B cell (primary cell): ENCODE measurements at regions not wholly inside any gene's neighbourhood (a gene's known extent, or its start where the extent isn't known, plus 50 kb on each side); places are given as distances from the start of the nearest gene placed in this dataset.

Experiments
- ATAC-seq: fragments of 200-7000 bp; cut with Tn5 transposase; one replicate; pipeline ENCODE4 v1.10.0; 2021; ENCODE audit warnings: low read depth, mild to moderate bottlenecking, moderate number of reproducible peaks, moderate library complexity
- CTCF ChIA-PET: fragments of 350-600 bp; sonication (Branson Sonifier 250); formaldehyde crosslinking; loops from one replicate; lab custom pipeline; 2021; ENCODE audit warnings: antibody characterized with exemption, inconsistent platforms; lab: Charles Lee
- POLR2A ChIA-PET: fragments of 350-600 bp; sonication (Branson Sonifier 250); formaldehyde crosslinking; loops from one replicate; lab custom pipeline; 2021; ENCODE audit warnings: antibody characterized with exemption; lab: Charles Lee
- DNase-seq: peaks from one replicate; pipeline ENCODE4 v3.0.0; 2013
- H2AFZ ChIP-seq: 2 replicates; pipeline ENCODE4 v1.6.1; 2012; ENCODE audit warnings: mild to moderate bottlenecking, low read depth, low read length; ENCODE audit not compliant: insufficient read depth, poor library complexity, severe bottlenecking
- H3K27ac ChIP-seq, 2 donors: 1 replicate in 1 of 2; 2 replicates in 1 of 2; pipeline ENCODE4 v1.5.1; 2012 to 2013; ENCODE audit warnings: low read length in 2 of 2, mild to moderate bottlenecking in 2 of 2, moderate library complexity in 1 of 2
- H3K27me3 ChIP-seq, 4 experiments: fragments of 200-600 bp in 1 of 4; sonication (generic) in 1 of 4; replicated peaks in 1 of 4; 1 replicate in 2 of 4; 2 replicates in 2 of 4; pipeline versions ENCODE4 v1.6.1 to v1.7.0; 2013 to 2016; ENCODE audit warnings: low read length in 3 of 4, mild to moderate bottlenecking in 2 of 4, mixed read lengths in 1 of 4, moderate library complexity in 1 of 4; ENCODE audit not compliant: insufficient read depth in 4 of 4, control insufficient read depth in 3 of 4; ENCODE audit errors: control extremely low read depth in 1 of 4
- H3K36me3 ChIP-seq, 2 experiments: replicated peaks in 1 of 2; 1 replicate in 1 of 2; 2 replicates in 1 of 2; pipeline versions ENCODE4 v1.6.1 to v1.7.1; 2013; ENCODE audit warnings: low read length in 1 of 2; ENCODE audit not compliant: insufficient read depth in 2 of 2, control insufficient read depth in 1 of 2; ENCODE audit errors: control extremely low read depth in 1 of 2, extremely low read depth in 1 of 2
- H3K4me1 ChIP-seq, 2 donors: fragments of 200-600 bp in 1 of 2; sonication (generic) in 1 of 2; 1 replicate in 1 of 2; 2 replicates in 1 of 2; pipeline versions ENCODE4 v1.5.1 to v1.6.1; 2013 to 2017; ENCODE audit warnings: low read length in 2 of 2; ENCODE audit not compliant: control insufficient read depth in 2 of 2, insufficient read depth in 2 of 2
- H3K4me2 ChIP-seq: replicated peaks from 2 replicates; pipeline ENCODE3; 2012; ENCODE audit warnings: mild to moderate bottlenecking, low read depth, low read length; ENCODE audit not compliant: poor library complexity, severe bottlenecking
- H3K4me3 ChIP-seq, 5 experiments: fragments of 200-600 bp in 1 of 5; sonication (generic) in 1 of 5; 1 replicate in 3 of 5; 2 replicates in 2 of 5; pipeline versions ENCODE4 v1.5.1 to v1.7.0; 2011 to 2016; ENCODE audit warnings: low read length in 4 of 5, mild to moderate bottlenecking in 4 of 5, low read depth in 2 of 5, control low read depth in 1 of 5, moderate library complexity in 1 of 5; ENCODE audit not compliant: insufficient read depth in 1 of 5; ENCODE audit errors: control extremely low read depth in 1 of 5, extremely low read depth in 1 of 5
- H3K79me2 ChIP-seq: fragments of 200-600 bp; sonication (generic); one replicate; pipeline ENCODE4 v1.6.0; 2016; ENCODE audit warnings: low read length; ENCODE audit not compliant: control insufficient read depth, insufficient read depth
- H3K9ac ChIP-seq: fragments of 200-600 bp; sonication (generic); 2 replicates; pipeline ENCODE4 v1.6.1; 2017; ENCODE audit warnings: mild to moderate bottlenecking, low read length, moderate library complexity
- H3K9me3 ChIP-seq, 3 donors: one replicate each; pipeline versions ENCODE4 v1.6.1 to v1.7.1; 2013; ENCODE audit warnings: low read length in 2 of 3; ENCODE audit not compliant: control insufficient read depth in 2 of 3, insufficient read depth in 1 of 3; ENCODE audit errors: control extremely low read depth in 1 of 3
- H4K20me1 ChIP-seq: 2 replicates; pipeline ENCODE4 v1.6.0; 2012; ENCODE audit warnings: mild to moderate bottlenecking, low read length; ENCODE audit not compliant: insufficient read depth, control insufficient read depth, poor library complexity, severe bottlenecking
- H3K27ac Mint-ChIP-seq: one replicate; pipeline ENCODE4 v1.8.0; 2021; ENCODE audit warnings: mixed read lengths
- H3K27me3 Mint-ChIP-seq: one replicate; pipeline ENCODE4 v1.8.0; 2021; ENCODE audit warnings: mixed read lengths
- H3K4me1 Mint-ChIP-seq: one replicate; pipeline ENCODE4 v1.8.0; 2021; ENCODE audit warnings: mixed read lengths
- H3K4me3 Mint-ChIP-seq: one replicate; pipeline ENCODE4 v1.8.0; 2021; ENCODE audit warnings: mixed read lengths
- H3K9me3 Mint-ChIP-seq: one replicate; pipeline ENCODE4 v1.8.0; 2022; ENCODE audit warnings: mixed read lengths; ENCODE audit not compliant: insufficient read depth
- CTCF ChIP-seq: fragments of 200-600 bp; IDR thresholded peaks from one replicate; pipeline ENCODE4 v1.8.0; 2022; ENCODE audit warnings: antibody characterized with exemption, mild to moderate bottlenecking
- EZH2 ChIP-seq: IDR thresholded peaks from 2 replicates; pipeline ENCODE4 v1.6.1; 2012; ENCODE audit warnings: borderline replicate concordance, low read depth, mild to moderate bottlenecking, moderate library complexity, low read length; ENCODE audit not compliant: insufficient read depth, poor library complexity, severe bottlenecking
- WGBS: methylation state at CpG from one replicate; pipeline ENCODE4 v1.1.5; 2013; ENCODE audit warnings: missing lambda C conversion rate; ENCODE audit not compliant: insufficient coverage; 5-methylcytosine and 5-hydroxymethylcytosine counted together
- intact Hi-C: fragments of 100-400 bp; cut with micrococcal nuclease; formaldehyde crosslinking; loops from one replicate; pipeline ENCODE4 v1.10.0; 2022

- Histone ChIP-seq H3K4me1 (peaks cover 5 to 8% of the 10 kb centered on the region in 2 donors), H3K9me3 (no peaks in the 10 kb centered on the region), H3K4me3 (no peak overlapping the region), H4K20me1 (no peaks in the 10 kb centered on the region), H2AFZ (no peak overlapping the region), H3K79me2 (no peaks in the 10 kb centered on the region), H3K36me3 (no peaks in the 10 kb centered on the region), H3K9ac (no peak overlapping the region), H3K27ac (no peak overlapping the region), H3K4me2 (no peak overlapping the region), H3K27me3 (peaks cover 0 to 3% (median 0%) of the 10 kb centered on the region in 4 experiments)
- no peaks in the 10 kb centered on the region for H3K9me3 Mint-ChIP-seq
- intact Hi-C loops = no loop called here
- no peak for DNase-seq
- POLR2A ChIA-PET = no interaction called here
- CTCF ChIA-PET = no interaction called here
- 90% methylated on average over 7 of the region's 8 CpGs for WGBS
- H3K27ac Mint-ChIP-seq = no peak overlapping the region
- peaks cover 24% of the 10 kb centered on the region for H3K27me3 Mint-ChIP-seq
- TF ChIP-seq CTCF (no peak), EZH2 (no peak)
- ATAC-seq = no peak
- H3K4me1 Mint-ChIP-seq = peaks cover 9% of the 10 kb centered on the region
- H3K4me3 Mint-ChIP-seq = no peak overlapping the region
Measured at GRCh38 chr5:14008819-14009311, 64.4 kb upstream of the DNAH5 start.

GRCh38 chr5:14006823-14007520 is 62.5 kb upstream of the DNAH5 start:
- DNase-seq = no peak
- Histone ChIP-seq H3K27ac (no peak overlapping the region), H3K4me2 (no peak overlapping the region), H3K79me2 (no peaks in the 10 kb centered on the region), H3K36me3 (no peaks in the 10 kb centered on the region), H4K20me1 (no peaks in the 10 kb centered on the region), H3K9ac (no peak overlapping the region), H3K4me1 (peaks cover 3 to 7% of the 10 kb centered on the region in 2 donors), H2AFZ (no peak overlapping the region), H3K9me3 (peaks cover 0 to 5% (median 0%) of the 10 kb centered on the region in 3 donors), H3K27me3 (no peaks in the 10 kb centered on the region), H3K4me3 (no peak overlapping the region)
- Mint-ChIP-seq H3K9me3 (no peaks in the 10 kb centered on the region), H3K27me3 (peaks cover 19% of the 10 kb centered on the region), H3K4me1 (peaks cover 8% of the 10 kb centered on the region), H3K27ac (no peak overlapping the region), H3K4me3 (no peak overlapping the region)
- intact Hi-C loops = no loop called here
- WGBS = 86% methylated on average over 5 of the region's 6 CpGs
- POLR2A ChIA-PET = no interaction called here
- ATAC-seq = no peak
- TF ChIP-seq EZH2 (no peak), CTCF (no peak)
- CTCF ChIA-PET = interaction anchor here (1.0 kb wide), 1 partner anchor 263 kb away, joined by 3 read pairs; no protein-coding TSS in a partner anchor
